ENCODE measurements at regions not wholly inside any gene's neighbourhood (a gene's known extent, or its start where the extent isn't known, plus 50 kb on each side); places are given as distances from the start of the nearest gene placed in this dataset.

GRCh38 chr2:48127612-48128191 is 186.8 kb upstream of the FOXN2 start:
- no peak for DNase-seq (ENCODE audit: low spot score)
- TF ChIP-seq CTCF (IDR thresholded peaks at IDR 0.05; ENCODE audit: extremely low read depth, missing control alignments), result no peak

- TF ChIP-seq CTCF (IDR thresholded peaks at IDR 0.05; ENCODE audit: extremely low read depth, missing control alignments), result no peak
- DNase-seq (ENCODE audit: low spot score), result no peak
Measured at GRCh38 chr2:48129293-48129950, 185.1 kb upstream of the FOXN2 start.

- no peak for TF ChIP-seq CTCF (IDR thresholded peaks at IDR 0.05; ENCODE audit: extremely low read depth, missing control alignments)
- no peak for DNase-seq (ENCODE audit: low spot score)
Measured at GRCh38 chr2:48131539-48132270, 182.8 kb upstream of the FOXN2 start.

GRCh38 chr2:48132271-48132625 is 182.2 kb upstream of the FOXN2 start:
- no peak for DNase-seq (ENCODE audit: low spot score)
- TF ChIP-seq CTCF (IDR thresholded peaks at IDR 0.05; ENCODE audit: extremely low read depth, missing control alignments), result no peak

- TF ChIP-seq CTCF (IDR thresholded peaks at IDR 0.05; ENCODE audit: extremely low read depth, missing control alignments), result no peak
- no peak for DNase-seq (ENCODE audit: low spot score)
Measured at GRCh38 chr2:48134704-48135103, 179.8 kb upstream of the FOXN2 start.

GRCh38 chr2:48135797-48136196 is 178.7 kb upstream of the FOXN2 start:
- no peak for TF ChIP-seq CTCF (IDR thresholded peaks at IDR 0.05; ENCODE audit: extremely low read depth, missing control alignments)
- no peak for DNase-seq (ENCODE audit: low spot score)

- no peak for DNase-seq (ENCODE audit: low spot score)
- no peak for TF ChIP-seq CTCF (IDR thresholded peaks at IDR 0.05; ENCODE audit: extremely low read depth, missing control alignments)
Measured at GRCh38 chr2:48137829-48138228, 176.7 kb upstream of the FOXN2 start.
